Activated naive CD4-positive, alpha-beta T cell treated with anti-CD3 and anti-CD28 coated beads, Interleukin-2, amount 50 U/mL, for 24 hours (primary cell): ENCODE measurements at regions not wholly inside any gene's neighbourhood (a gene's known extent, or its start where the extent isn't known, plus 50 kb on each side); places are given as distances from the start of the nearest gene placed in this dataset.

Experiments used
- H3K27ac Mint-ChIP-seq: one replicate; pipeline ENCODE4 v1.8.0; 2021; ENCODE audit warnings: mild to moderate bottlenecking, mixed read lengths
- H3K27me3 Mint-ChIP-seq: one replicate; pipeline ENCODE4 v1.8.0; 2021; ENCODE audit warnings: mixed read lengths
- H3K36me3 Mint-ChIP-seq: one replicate; pipeline ENCODE4 v1.8.0; 2021; ENCODE audit warnings: mixed read lengths
- H3K4me1 Mint-ChIP-seq: one replicate; pipeline ENCODE4 v1.8.0; 2021; ENCODE audit warnings: mixed read lengths
- H3K4me3 Mint-ChIP-seq: one replicate; pipeline ENCODE4 v1.8.0; 2021; ENCODE audit warnings: mild to moderate bottlenecking, mixed read lengths
- H3K9me3 Mint-ChIP-seq: one replicate; pipeline ENCODE4 v1.8.0; 2021; ENCODE audit warnings: mixed read lengths

GRCh38 chr4:162403419-162403818 lies 239.6 kb upstream of the FSTL5 start:
- H3K36me3 Mint-ChIP-seq = no peaks in the 10 kb centered on the region
- no peaks in the 10 kb centered on the region for H3K4me1 Mint-ChIP-seq
- H3K4me3 Mint-ChIP-seq = no peak overlapping the region
- no peaks in the 10 kb centered on the region for H3K27me3 Mint-ChIP-seq
- no peak overlapping the region for H3K27ac Mint-ChIP-seq
- no peaks in the 10 kb centered on the region for H3K9me3 Mint-ChIP-seq

- H3K36me3 Mint-ChIP-seq = no peaks in the 10 kb centered on the region
- H3K4me3 Mint-ChIP-seq = no peak overlapping the region
- no peaks in the 10 kb centered on the region for H3K27me3 Mint-ChIP-seq
- no peak overlapping the region for H3K27ac Mint-ChIP-seq
- H3K9me3 Mint-ChIP-seq = no peaks in the 10 kb centered on the region
- H3K4me1 Mint-ChIP-seq = no peaks in the 10 kb centered on the region
Observed at GRCh38 chr4:162401021-162401420, 237.2 kb upstream of the FSTL5 start.

GRCh38 chr4:162392946-162393345 lies 229.1 kb upstream of the FSTL5 start:
- H3K4me3 Mint-ChIP-seq = no peak overlapping the region
- no peaks in the 10 kb centered on the region for H3K36me3 Mint-ChIP-seq
- H3K27me3 Mint-ChIP-seq = no peaks in the 10 kb centered on the region
- no peaks in the 10 kb centered on the region for H3K4me1 Mint-ChIP-seq
- no peak overlapping the region for H3K27ac Mint-ChIP-seq
- no peaks in the 10 kb centered on the region for H3K9me3 Mint-ChIP-seq

GRCh38 chr4:162366146-162366545 lies 202.3 kb upstream of the FSTL5 start:
- no peaks in the 10 kb centered on the region for H3K27me3 Mint-ChIP-seq
- H3K27ac Mint-ChIP-seq = no peak overlapping the region
- no peaks in the 10 kb centered on the region for H3K9me3 Mint-ChIP-seq
- no peaks in the 10 kb centered on the region for H3K4me1 Mint-ChIP-seq
- H3K36me3 Mint-ChIP-seq = no peaks in the 10 kb centered on the region
- H3K4me3 Mint-ChIP-seq = no peak overlapping the region

- Mint-ChIP-seq H3K27me3 (no peaks in the 10 kb centered on the region), H3K4me3 (no peak overlapping the region), H3K27ac (no peak overlapping the region), H3K9me3 (no peaks in the 10 kb centered on the region), H3K4me1 (no peaks in the 10 kb centered on the region), H3K36me3 (no peaks in the 10 kb centered on the region)
Observed at GRCh38 chr4:162364651-162365050, 200.9 kb upstream of the FSTL5 start.

DNA sequence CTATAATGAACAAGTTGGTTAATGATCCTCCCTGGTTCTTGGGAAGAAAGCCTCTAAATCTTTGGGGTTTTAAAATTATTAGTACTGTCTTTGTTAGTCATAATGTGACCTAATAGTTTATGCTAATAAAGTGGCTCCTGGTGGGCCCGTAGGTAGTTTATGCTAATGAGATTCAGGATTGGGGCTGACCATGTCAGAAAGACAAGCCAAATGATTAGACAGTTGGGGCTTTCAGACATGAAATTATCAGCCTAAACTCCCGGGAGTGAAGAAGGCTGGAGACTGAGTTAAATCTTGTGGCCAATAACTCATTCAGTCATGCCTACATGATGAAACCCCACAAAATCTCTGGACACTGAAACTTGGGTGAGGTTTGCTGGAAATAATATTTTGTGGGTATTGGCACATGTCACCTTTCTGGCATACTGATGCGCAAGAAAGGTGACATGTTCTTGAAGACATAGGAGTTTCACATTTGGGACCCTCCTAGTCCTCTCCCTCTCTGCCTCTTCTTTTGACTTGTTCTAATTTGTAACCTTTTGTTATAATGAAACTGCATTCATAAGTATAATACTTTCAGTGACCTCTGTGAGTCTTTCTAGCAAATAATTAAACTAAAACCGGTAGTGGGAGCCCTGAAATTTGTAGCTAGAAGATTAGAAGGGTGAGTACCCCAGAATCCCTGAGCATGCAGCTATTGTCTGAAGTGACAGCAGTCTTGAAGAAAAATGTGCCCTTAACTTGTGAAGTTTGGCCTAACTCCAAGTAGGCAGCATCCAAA lies 196.8 kb upstream of the FSTL5 start:
- H3K4me1 Mint-ChIP-seq = no peaks in the 10 kb centered on the region
- no peaks in the 10 kb centered on the region for H3K27me3 Mint-ChIP-seq
- no peaks in the 10 kb centered on the region for H3K36me3 Mint-ChIP-seq
- H3K27ac Mint-ChIP-seq = no peak overlapping the region
- no peak overlapping the region for H3K4me3 Mint-ChIP-seq
- no peaks in the 10 kb centered on the region for H3K9me3 Mint-ChIP-seq

DNA sequence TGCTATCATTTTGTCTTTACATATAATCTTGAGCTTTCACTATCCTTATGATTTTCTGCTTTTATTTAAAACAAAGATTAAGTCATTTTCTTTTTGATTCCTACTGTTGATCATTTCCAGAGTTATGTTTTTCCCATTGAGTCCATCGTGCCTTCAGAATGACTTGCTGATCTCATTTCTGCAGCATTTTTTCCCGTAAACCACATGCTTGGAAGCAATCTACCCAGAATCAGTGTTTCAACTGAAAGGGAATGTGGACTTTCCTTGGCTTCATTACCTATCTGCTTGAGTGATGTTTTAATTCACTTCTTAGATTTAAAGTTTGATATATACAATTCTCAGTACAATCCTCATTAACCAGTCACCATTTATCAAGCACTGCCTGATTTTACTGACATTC lies 192.4 kb upstream of the FSTL5 start:
- H3K27ac Mint-ChIP-seq = no peak overlapping the region
- no peaks in the 10 kb centered on the region for H3K36me3 Mint-ChIP-seq
- H3K9me3 Mint-ChIP-seq = no peaks in the 10 kb centered on the region
- H3K27me3 Mint-ChIP-seq = no peaks in the 10 kb centered on the region
- H3K4me3 Mint-ChIP-seq = no peak overlapping the region
- no peaks in the 10 kb centered on the region for H3K4me1 Mint-ChIP-seq

DNA sequence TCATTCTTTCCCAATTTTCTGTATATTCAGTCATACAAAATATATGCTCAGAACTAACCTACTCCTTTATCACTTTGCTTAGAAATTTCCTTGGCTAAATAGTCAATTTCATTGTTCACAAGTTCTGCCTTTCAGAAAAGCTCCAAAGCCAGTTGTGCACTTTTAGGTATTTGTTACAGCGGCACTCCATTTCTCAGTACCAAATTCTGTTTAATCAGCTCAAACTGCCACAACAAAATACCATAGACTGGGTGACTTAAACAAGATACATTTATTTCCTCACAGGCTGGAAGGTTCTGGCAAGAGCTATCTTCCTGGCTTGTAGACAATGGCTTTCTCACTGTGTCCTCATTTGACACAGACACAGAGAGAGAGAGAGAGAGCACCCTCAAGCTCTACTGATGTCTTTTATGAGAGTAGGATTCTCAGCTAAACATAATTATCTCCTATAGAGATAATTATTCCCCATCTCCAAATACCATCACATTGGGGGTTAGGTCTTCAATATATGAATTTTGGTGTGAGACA lies 188.8 kb upstream of the FSTL5 start:
- H3K27me3 Mint-ChIP-seq = no peaks in the 10 kb centered on the region
- no peaks in the 10 kb centered on the region for H3K4me1 Mint-ChIP-seq
- H3K27ac Mint-ChIP-seq = no peak overlapping the region
- no peaks in the 10 kb centered on the region for H3K36me3 Mint-ChIP-seq
- no peak overlapping the region for H3K4me3 Mint-ChIP-seq
- H3K9me3 Mint-ChIP-seq = no peaks in the 10 kb centered on the region

DNA sequence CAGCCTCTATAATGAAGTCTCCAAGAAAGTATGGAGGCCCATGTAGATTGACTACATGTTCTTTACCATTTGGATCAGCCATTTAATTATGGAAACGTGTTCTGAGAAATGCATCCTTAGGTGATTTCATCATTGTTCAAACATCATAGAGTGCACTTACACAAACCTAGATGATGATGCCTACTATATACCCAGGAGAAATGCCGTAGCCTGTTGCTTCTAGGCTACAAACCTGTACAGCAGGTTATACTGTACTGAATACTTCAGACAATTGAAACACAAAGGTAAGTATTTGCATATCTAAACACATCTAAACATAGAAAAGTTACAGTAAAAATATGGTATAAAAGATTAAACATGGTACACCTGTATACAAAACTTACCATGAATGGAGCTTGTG lies 186.5 kb upstream of the FSTL5 start:
- H3K27me3 Mint-ChIP-seq = no peaks in the 10 kb centered on the region

GRCh38 chr4:162349395-162349794 lies 185.6 kb upstream of the FSTL5 start:
- no peaks in the 10 kb centered on the region for H3K36me3 Mint-ChIP-seq
- H3K27me3 Mint-ChIP-seq = no peaks in the 10 kb centered on the region
- no peak overlapping the region for H3K27ac Mint-ChIP-seq
- H3K9me3 Mint-ChIP-seq = no peaks in the 10 kb centered on the region
- no peaks in the 10 kb centered on the region for H3K4me1 Mint-ChIP-seq
- no peak overlapping the region for H3K4me3 Mint-ChIP-seq

More for the DNA sequence above, 186.5 kb upstream of the FSTL5 start:
- Mint-ChIP-seq H3K36me3 (no peaks in the 10 kb centered on the region), H3K4me3 (no peak overlapping the region), H3K27ac (no peak overlapping the region), H3K9me3 (no peaks in the 10 kb centered on the region), H3K4me1 (no peaks in the 10 kb centered on the region)

DNA sequence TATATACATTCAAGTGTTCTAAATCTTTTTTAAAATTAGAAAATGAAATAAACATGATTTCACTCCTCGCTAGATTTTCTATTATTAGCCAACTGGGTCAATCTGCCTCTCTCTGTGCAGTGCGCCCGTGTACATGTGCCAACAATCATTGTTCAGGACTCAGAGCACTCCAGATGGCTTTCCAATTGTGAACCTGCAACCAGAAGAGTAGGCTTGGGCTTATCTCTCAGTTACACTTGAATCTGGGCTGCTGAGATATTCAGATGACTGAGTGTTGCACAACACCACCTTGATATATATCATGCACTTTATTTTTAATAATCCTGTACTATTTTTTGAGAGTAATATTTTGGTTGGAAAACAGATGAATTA lies 184.0 kb upstream of the FSTL5 start:
- Mint-ChIP-seq H3K36me3 (no peaks in the 10 kb centered on the region), H3K27me3 (no peaks in the 10 kb centered on the region), H3K4me1 (no peaks in the 10 kb centered on the region), H3K9me3 (no peaks in the 10 kb centered on the region), H3K27ac (no peak overlapping the region), H3K4me3 (no peak overlapping the region)

DNA sequence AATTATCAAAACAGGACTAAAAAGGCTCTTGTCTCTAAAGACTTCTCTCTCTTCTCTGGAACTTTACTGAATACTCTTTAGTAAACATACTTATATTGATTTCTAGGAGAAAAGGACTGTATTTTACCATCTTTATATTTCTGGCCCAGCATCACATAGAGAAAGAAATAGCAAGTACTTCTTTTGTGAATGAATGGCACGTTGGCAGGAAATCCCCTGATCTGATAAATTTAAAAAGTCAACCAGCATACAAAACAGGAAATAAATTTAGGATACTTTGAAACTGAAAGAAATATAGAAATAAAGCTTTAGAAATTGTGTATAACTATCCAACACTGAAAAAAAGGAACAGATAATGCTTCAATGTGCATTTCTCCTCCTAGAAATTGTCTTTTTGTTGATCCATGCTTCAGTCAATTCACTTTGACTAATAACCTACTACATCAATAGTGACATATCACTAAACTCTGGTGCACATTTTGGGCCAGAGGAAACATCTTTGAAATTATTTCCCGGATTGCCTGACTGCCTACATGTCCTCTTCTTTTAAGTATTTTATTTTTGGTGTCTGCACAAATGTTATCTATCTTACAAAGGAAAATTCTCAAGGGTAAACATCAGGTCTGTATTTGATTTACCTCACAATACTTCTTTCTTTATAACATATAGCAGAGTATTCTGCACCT lies 183.5 kb upstream of the FSTL5 start:
- H3K36me3 Mint-ChIP-seq = no peaks in the 10 kb centered on the region
- H3K27ac Mint-ChIP-seq = no peak overlapping the region
- H3K9me3 Mint-ChIP-seq = no peaks in the 10 kb centered on the region
- H3K27me3 Mint-ChIP-seq = no peaks in the 10 kb centered on the region
- H3K4me3 Mint-ChIP-seq = no peak overlapping the region
- no peaks in the 10 kb centered on the region for H3K4me1 Mint-ChIP-seq

DNA sequence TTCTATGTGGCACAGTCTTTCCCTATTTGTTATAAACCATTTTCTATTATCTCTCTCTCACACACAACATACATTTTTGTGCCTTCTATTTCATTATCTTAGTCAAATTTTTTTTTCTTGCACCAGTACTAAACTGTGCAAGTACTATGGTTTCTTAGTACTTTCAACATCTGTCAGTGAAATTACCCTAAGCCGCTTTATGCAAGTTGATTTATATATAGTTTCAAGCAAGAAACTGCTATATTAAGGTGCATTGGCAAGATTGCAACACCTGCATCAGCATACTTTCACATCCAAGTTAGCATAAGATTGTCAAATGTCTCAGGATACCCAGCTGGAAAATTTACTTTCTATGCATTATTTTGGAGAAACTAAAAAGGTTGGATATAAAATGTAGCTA lies 180.2 kb upstream of the FSTL5 start:
- no peak overlapping the region for H3K4me3 Mint-ChIP-seq
- H3K4me1 Mint-ChIP-seq = no peaks in the 10 kb centered on the region

DNA sequence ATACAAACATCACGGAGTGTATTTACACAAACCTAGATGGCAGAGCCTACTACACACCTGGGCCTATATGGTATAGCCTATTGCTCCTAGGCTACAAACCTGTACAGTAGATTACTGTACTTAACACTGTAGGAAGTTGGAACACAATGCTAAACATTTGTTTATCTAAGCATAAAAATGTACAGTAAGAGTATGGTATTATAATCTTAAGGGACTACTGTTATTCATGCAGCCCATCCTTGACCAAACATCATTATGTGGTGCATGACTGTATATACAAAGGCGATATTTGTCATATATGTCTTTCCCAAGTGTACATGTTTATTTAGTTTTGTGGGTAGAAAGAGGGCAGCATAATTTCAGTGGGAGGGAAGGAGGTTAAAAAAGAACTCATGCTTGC lies 177.7 kb upstream of the FSTL5 start:
- Mint-ChIP-seq H3K36me3 (no peaks in the 10 kb centered on the region), H3K4me1 (no peaks in the 10 kb centered on the region), H3K4me3 (no peak overlapping the region), H3K27me3 (no peaks in the 10 kb centered on the region), H3K27ac (no peak overlapping the region), H3K9me3 (no peaks in the 10 kb centered on the region)

More for the DNA sequence above, 180.2 kb upstream of the FSTL5 start:
- Mint-ChIP-seq H3K27me3 (no peaks in the 10 kb centered on the region), H3K27ac (no peak overlapping the region), H3K9me3 (no peaks in the 10 kb centered on the region), H3K36me3 (no peaks in the 10 kb centered on the region)

DNA sequence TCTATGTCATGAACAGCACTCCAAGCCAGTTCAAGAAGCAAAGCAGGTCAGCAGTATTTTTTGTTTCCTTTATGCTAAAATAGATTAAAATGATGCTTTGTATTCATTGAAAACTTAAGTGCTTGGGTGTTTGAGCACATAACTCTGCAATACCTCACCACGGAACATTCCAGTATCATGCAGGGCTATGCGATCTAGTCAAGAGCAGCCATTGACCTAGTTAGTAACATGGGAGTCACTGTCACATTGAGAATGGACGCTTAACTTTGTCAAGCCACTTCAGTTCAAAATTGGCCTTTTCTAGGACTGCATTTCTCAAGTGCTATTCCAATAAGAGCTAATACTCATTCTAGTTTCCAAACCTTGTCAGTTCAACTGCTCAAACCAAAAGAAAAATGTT lies 160.1 kb upstream of the FSTL5 start:
- no peak overlapping the region for H3K4me3 Mint-ChIP-seq
- no peaks in the 10 kb centered on the region for H3K27me3 Mint-ChIP-seq
- H3K27ac Mint-ChIP-seq = no peak overlapping the region
- H3K9me3 Mint-ChIP-seq = no peaks in the 10 kb centered on the region
- H3K36me3 Mint-ChIP-seq = no peaks in the 10 kb centered on the region
- H3K4me1 Mint-ChIP-seq = no peaks in the 10 kb centered on the region

GRCh38 chr4:162322054-162322453 lies 158.3 kb upstream of the FSTL5 start:
- Mint-ChIP-seq H3K27ac (no peak overlapping the region), H3K27me3 (no peaks in the 10 kb centered on the region), H3K36me3 (no peaks in the 10 kb centered on the region), H3K4me1 (no peaks in the 10 kb centered on the region), H3K9me3 (no peaks in the 10 kb centered on the region), H3K4me3 (no peak overlapping the region)
